ENCODE measurements at regions not wholly inside any gene's neighbourhood (a gene's known extent, or its start where the extent isn't known, plus 50 kb on each side); places are given as distances from the start of the nearest gene placed in this dataset.

GRCh38 chr19:16013851-16014840 lies 62.1 kb upstream of the TPM4 start:
- TF ChIP-seq, protein P1, sequence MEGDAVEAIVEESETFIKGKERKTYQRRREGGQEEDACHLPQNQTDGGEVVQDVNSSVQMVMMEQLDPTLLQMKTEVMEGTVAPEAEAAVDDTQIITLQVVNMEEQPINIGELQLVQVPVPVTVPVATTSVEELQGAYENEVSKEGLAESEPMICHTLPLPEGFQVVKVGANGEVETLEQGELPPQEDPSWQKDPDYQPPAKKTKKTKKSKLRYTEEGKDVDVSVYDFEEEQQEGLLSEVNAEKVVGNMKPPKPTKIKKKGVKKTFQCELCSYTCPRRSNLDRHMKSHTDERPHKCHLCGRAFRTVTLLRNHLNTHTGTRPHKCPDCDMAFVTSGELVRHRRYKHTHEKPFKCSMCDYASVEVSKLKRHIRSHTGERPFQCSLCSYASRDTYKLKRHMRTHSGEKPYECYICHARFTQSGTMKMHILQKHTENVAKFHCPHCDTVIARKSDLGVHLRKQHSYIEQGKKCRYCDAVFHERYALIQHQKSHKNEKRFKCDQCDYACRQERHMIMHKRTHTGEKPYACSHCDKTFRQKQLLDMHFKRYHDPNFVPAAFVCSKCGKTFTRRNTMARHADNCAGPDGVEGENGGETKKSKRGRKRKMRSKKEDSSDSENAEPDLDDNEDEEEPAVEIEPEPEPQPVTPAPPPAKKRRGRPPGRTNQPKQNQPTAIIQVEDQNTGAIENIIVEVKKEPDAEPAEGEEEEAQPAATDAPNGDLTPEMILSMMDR (IDR thresholded peaks at IDR 0.05) = no peak
- TF ChIP-seq POLR2AphosphoS5 (IDR thresholded peaks at IDR 0.05) (no peak), POLR2A (IDR thresholded peaks at IDR 0.05) (no peak), EP300 (IDR thresholded peaks at IDR 0.05) (no peak)

Measured in gastroesophageal sphincter (tissue), 3 donors.